HCT116 (cell line): ENCODE measurements at regions not wholly inside any gene's neighbourhood (a gene's known extent, or its start where the extent isn't known, plus 50 kb on each side); places are given as distances from the start of the nearest gene placed in this dataset.

Experiments
- ATAC-seq: fragments of 200-7000 bp; cut with Tn5 transposase; 2 replicates; pipeline ENCODE4 v1.9.1; 2020; ENCODE audit warnings: mild to moderate bottlenecking, moderate library complexity
- BruUV-seq: library from RNA; stranded (reverse); fragments of 400-500 nt; replicated peaks from 2 replicates; lab custom pipeline; 2021; lab: Mats Ljungman, UMichigan
- CTCF ChIA-PET: fragments of 300-600 bp; sonication (Branson Sonifier 250); formaldehyde crosslinking; loops from one replicate; lab custom pipeline; 2021; ENCODE audit warnings: antibody characterized with exemption; lab: Charles Lee
- POLR2A ChIA-PET: fragments of 300-600, 350-600 bp; sonication (Branson Sonifier 250); formaldehyde crosslinking; loops from one replicate; lab custom pipeline; 2021; ENCODE audit warnings: antibody characterized with exemption; lab: Charles Lee
- RAD21 ChIA-PET, 2 experiments: fragments of 300-600 bp; sonication (Branson Sonifier 250); formaldehyde crosslinking; loops; one replicate each; lab custom pipeline; 2023; ENCODE audit warnings: low total read pairs in 2 of 2; ENCODE audit not compliant: uncharacterized antibody in 2 of 2, unreplicated experiment in 2 of 2, low non-redundant PET in 1 of 2; lab: Charles Lee
- DNase-seq: peaks from one replicate; pipeline ENCODE4 v3.0.0-alpha.2; 2010; ENCODE audit warnings: low read depth, low spot score
- H2AFZ ChIP-seq: fragments of 200-600 bp; shearing (Covaris generic), sonication (generic); 2 replicates; pipeline ENCODE4 v1.6.1; 2017; ENCODE audit warnings: low read depth, mixed run types, mixed read lengths, antibody characterized with exemption, low read length; ENCODE audit not compliant: poor library complexity, severe bottlenecking
- H3K27ac ChIP-seq: 2 replicates; pipeline ENCODE4 v1.5.1; 2012; ENCODE audit warnings: low read depth, low read length
- H3K27me3 ChIP-seq: fragments of 200-600 bp; sonication (generic); 2 replicates; pipeline ENCODE4 v1.6.1; 2016; ENCODE audit warnings: mixed run types, low read length, mixed read lengths; ENCODE audit not compliant: insufficient read depth
- H3K36me3 ChIP-seq, 2 experiments: fragments of 200-500 bp in 1 of 2; fragments of 200-600 bp in 1 of 2; sonication (Bioruptor generic) in 1 of 2; sonication (generic) in 1 of 2; 2 replicates each; pipeline versions ENCODE4 v1.5.1 to v1.6.1; 2014 to 2016; ENCODE audit warnings: low read length in 2 of 2, inconsistent platforms in 1 of 2, mixed read lengths in 1 of 2, mixed run types in 1 of 2; ENCODE audit not compliant: insufficient read depth in 2 of 2, control insufficient read depth in 1 of 2
- H3K4me1 ChIP-seq, 2 experiments: fragments of 200-600 bp in 1 of 2; sonication (generic) in 1 of 2; 2 replicates each; pipeline versions ENCODE4 v1.5.1 to v1.6.1; 2012 to 2017; ENCODE audit warnings: low read length in 2 of 2, inconsistent platforms in 1 of 2, mild to moderate bottlenecking in 1 of 2, mixed read lengths in 1 of 2, mixed run types in 1 of 2, moderate library complexity in 1 of 2; ENCODE audit not compliant: insufficient read depth in 2 of 2, control insufficient read depth in 1 of 2
- H3K4me2 ChIP-seq: fragments of 200-600 bp; sonication (generic); 2 replicates; pipeline ENCODE4 v1.6.1; 2017; ENCODE audit warnings: mixed run types, low read length, mixed read lengths
- H3K4me3 ChIP-seq, 2 experiments: fragments of 200-600 bp in 1 of 2; sonication (generic) in 1 of 2; replicated peaks in 1 of 2; 2 replicates each; pipeline ENCODE4 v1.5.1; 2011 to 2016; ENCODE audit warnings: low read length in 2 of 2, control low read depth in 1 of 2, low read depth in 1 of 2, mild to moderate bottlenecking in 1 of 2, mixed read lengths in 1 of 2, mixed run types in 1 of 2
- H3K79me2 ChIP-seq: fragments of 200-600 bp; sonication (generic); 2 replicates; pipeline ENCODE4 v1.6.1; 2017; ENCODE audit warnings: mild to moderate bottlenecking, mixed run types, low read length, moderate library complexity, mixed read lengths; ENCODE audit not compliant: insufficient read depth
- H3K9ac ChIP-seq: fragments of 200-600 bp; sonication (generic); 2 replicates; pipeline ENCODE4 v1.6.1; 2016; ENCODE audit warnings: low read length, mixed read lengths
- H3K9me2 ChIP-seq: fragments of 200-600 bp; sonication (generic), shearing (Covaris generic); 2 replicates; pipeline ENCODE4 v1.6.1; 2017; ENCODE audit warnings: mixed run types, mild to moderate bottlenecking, moderate library complexity; ENCODE audit not compliant: insufficient read depth
- H3K9me3 ChIP-seq, 2 experiments: fragments of 200-500 bp in 1 of 2; fragments of 200-600 bp in 1 of 2; sonication (Bioruptor generic) in 1 of 2; sonication (generic) in 1 of 2; 2 replicates each; pipeline ENCODE4 v1.6.1; 2014 to 2017; ENCODE audit warnings: low read length in 2 of 2, mixed read lengths in 2 of 2, inconsistent platforms in 1 of 2, low read depth in 1 of 2, mild to moderate bottlenecking in 1 of 2, mixed run types in 1 of 2, moderate library complexity in 1 of 2; ENCODE audit not compliant: control insufficient read depth in 1 of 2, insufficient read depth in 1 of 2
- H4K20me1 ChIP-seq: fragments of 200-600 bp; sonication (generic), shearing (Covaris generic); 2 replicates; pipeline ENCODE4 v1.6.1; 2017; ENCODE audit warnings: mixed run types, mild to moderate bottlenecking, moderate library complexity; ENCODE audit not compliant: insufficient read depth
- ATF3 ChIP-seq: IDR thresholded peaks from 2 replicates; pipeline ENCODE4 v1.6.1; 2012
- CBX3 ChIP-seq: IDR thresholded peaks from 2 replicates; pipeline ENCODE4 v1.6.1; 2012; ENCODE audit warnings: low read depth
- CEBPB ChIP-seq: IDR thresholded peaks from 2 replicates; pipeline ENCODE4 v1.6.1; 2012; ENCODE audit warnings: low read depth
- CTCF ChIP-seq, 3 experiments: fragments of 200-600 bp in 1 of 3; sonication (generic) in 1 of 3; IDR thresholded peaks in 2 of 3; conservative IDR thresholded peaks in 1 of 3; 2 replicates each; pipeline ENCODE4 v1.5.1; 2012 to 2017; ENCODE audit warnings: low read depth in 2 of 3, low read length in 2 of 3, antibody characterized with exemption in 1 of 3, borderline replicate concordance in 1 of 3, control low read depth in 1 of 3, mild to moderate bottlenecking in 1 of 3, mixed read lengths in 1 of 3, mixed run types in 1 of 3, moderate library complexity in 1 of 3; ENCODE audit not compliant: insufficient read depth in 1 of 3
- EGR1 ChIP-seq: IDR thresholded peaks from 2 replicates; pipeline ENCODE4 v1.6.1; 2012; ENCODE audit warnings: low read depth
- ELF1 ChIP-seq: IDR thresholded peaks from 2 replicates; pipeline ENCODE4 v1.6.1; 2012; ENCODE audit warnings: low read depth, borderline replicate concordance
- EZH2 ChIP-seq: fragments of 200-600 bp; sonication (generic); IDR thresholded peaks from 2 replicates; pipeline ENCODE4 v1.6.1; 2017; ENCODE audit warnings: antibody characterized with exemption, mixed run types
- EZH2phosphoT487 ChIP-seq: fragments of 200-600 bp; IDR thresholded peaks from 2 replicates; pipeline ENCODE4 v1.6.1; 2018; ENCODE audit warnings: antibody characterized with exemption, borderline replicate concordance
- FOSL1 ChIP-seq: IDR thresholded peaks from 2 replicates; pipeline ENCODE4 v1.6.1; 2012; ENCODE audit warnings: low read depth
- JUND ChIP-seq: IDR thresholded peaks from 2 replicates; pipeline ENCODE4 v1.6.1; 2012
- RAD21 ChIP-seq: IDR thresholded peaks from 2 replicates; pipeline ENCODE4 v1.6.1; 2012; ENCODE audit warnings: low read depth, mild to moderate bottlenecking
- REST ChIP-seq: IDR thresholded peaks from 2 replicates; pipeline ENCODE4 v1.6.1; 2012; ENCODE audit warnings: low read depth
- SIN3A ChIP-seq: IDR thresholded peaks from 2 replicates; pipeline ENCODE4 v1.6.1; 2012; ENCODE audit warnings: low read depth
- SRF ChIP-seq: IDR thresholded peaks from 2 replicates; pipeline ENCODE4 v1.6.1; 2012; ENCODE audit warnings: low read depth
- TCF7L2 ChIP-seq: IDR thresholded peaks from 2 replicates; pipeline ENCODE4 v1.7.0; 2011; ENCODE audit warnings: borderline replicate concordance, inconsistent platforms; ENCODE audit not compliant: insufficient read depth, insufficient read length; ENCODE audit errors: extremely low read depth
- YY1 ChIP-seq: IDR thresholded peaks from 2 replicates; pipeline ENCODE4 v1.6.1; 2011; ENCODE audit warnings: low read length, low read depth, moderate library complexity, mild to moderate bottlenecking; ENCODE audit not compliant: insufficient replicate concordance; ENCODE audit errors: extremely low read depth
- ZFX ChIP-seq: fragments of 450-650 bp; IDR thresholded peaks from 2 replicates; pipeline ENCODE4 v1.6.1; 2017
- intact Hi-C: fragments of 100-400 bp; cut with micrococcal nuclease; formaldehyde crosslinking; loops from 2 replicates; pipeline ENCODE4 v1.10.0; 2022

GRCh38 chr20:59110607-59111006 is 53.0 kb upstream of the ZNF831 start:
- no peaks in the 10 kb centered on the region for H3K9me2 ChIP-seq
- CTCF ChIA-PET = no interaction called here
- DNase-seq (no peak), ATAC-seq (no peak)
- no peaks in the 10 kb centered on the region for H3K9me3 ChIP-seq
- RAD21 ChIA-PET = no interaction called here
- H3K9ac ChIP-seq = no peak overlapping the region
- no peak overlapping the region for H3K27ac ChIP-seq
- intact Hi-C loops = no loop called here
- no peaks in the 10 kb centered on the region for H3K4me1 ChIP-seq
- POLR2A ChIA-PET = no interaction called here
- no peaks in the 10 kb centered on the region for H4K20me1 ChIP-seq
- H3K27me3 ChIP-seq = peaks cover 23% of the 10 kb centered on the region
- H3K4me2 ChIP-seq = no peak overlapping the region
- H2AFZ ChIP-seq = no peak overlapping the region
- H3K36me3 ChIP-seq = no peaks in the 10 kb centered on the region
- BruUV-seq = no TSS peak
- H3K79me2 ChIP-seq = no peaks in the 10 kb centered on the region
- H3K4me3 ChIP-seq = no peak overlapping the region
- TF ChIP-seq RAD21 (no peak), EGR1 (no peak), JUND (no peak), CEBPB (no peak), ZFX (no peak), SIN3A (no peak), ELF1 (no peak), YY1 (no peak)

GRCh38 chr20:59105581-59105980 is 58.0 kb upstream of the ZNF831 start:
- intact Hi-C loops = no loop called here
- no TSS peak for BruUV-seq
- no peak for TF ChIP-seq EZH2
- TF ChIP-seq FOSL1 = no peak
- TF ChIP-seq ELF1 = no peak
- no peak for TF ChIP-seq REST
- TF ChIP-seq EGR1 = no peak
- TF ChIP-seq TCF7L2 = no peak
- no peak for TF ChIP-seq EZH2phosphoT487
- TF ChIP-seq ATF3 = no peak
- TF ChIP-seq SIN3A = no peak
- no peak for TF ChIP-seq CEBPB
- no peak for TF ChIP-seq SRF
- TF ChIP-seq CTCF (IDR thresholded peaks at IDR 0.05 in 2 of 3, conservative IDR thresholded peaks at IDR 0.05 in 1 of 3; ENCODE audit: borderline replicate concordance in 1 of 3, insufficient read depth in 1 of 3, low read depth in 2 of 3, low read length in 2 of 3) = no peak
- no peak for TF ChIP-seq YY1
- no peak for TF ChIP-seq CBX3

More at GRCh38 chr20:59105581-59105980, 58.0 kb upstream of the ZNF831 start:
- H3K9me2 ChIP-seq = no peaks in the 10 kb centered on the region
- no peak overlapping the region for H3K9ac ChIP-seq
- no peak overlapping the region for H3K27ac ChIP-seq
- CTCF ChIA-PET = interaction anchor here (1.1 kb wide), 1 partner anchor 18 kb away, joined by 4 read pairs; no protein-coding TSS in a partner anchor
- H3K9me3 ChIP-seq = no peaks in the 10 kb centered on the region
- no peaks in the 10 kb centered on the region for H3K4me1 ChIP-seq
- no peaks in the 10 kb centered on the region for H3K79me2 ChIP-seq
- POLR2A ChIA-PET = no interaction called here
- H4K20me1 ChIP-seq = no peaks in the 10 kb centered on the region
- RAD21 ChIA-PET = no interaction called here
- H2AFZ ChIP-seq = no peak overlapping the region
- no peaks in the 10 kb centered on the region for H3K36me3 ChIP-seq
- ATAC-seq = no peak
- H3K27me3 ChIP-seq = peaks cover 34% of the 10 kb centered on the region
- DNase-seq = no peak
- H3K4me3 ChIP-seq = no peak overlapping the region
- no peak overlapping the region for H3K4me2 ChIP-seq
